NB4 (cell line): ENCODE measurements at regions not wholly inside any gene's neighbourhood (a gene's known extent, or its start where the extent isn't known, plus 50 kb on each side); places are given as distances from the start of the nearest gene placed in this dataset.

Experiments
- DNase-seq: peaks from one replicate; pipeline ENCODE4 v3.0.0; 2010; ENCODE audit warnings: low read depth
- H3K4me3 ChIP-seq: one replicate; pipeline ENCODE4 v1.5.1; 2011; ENCODE audit warnings: mild to moderate bottlenecking, low read depth, low read length, moderate library complexity
- MAX ChIP-seq: IDR thresholded peaks from 2 replicates; pipeline ENCODE4 v1.6.1; 2011; ENCODE audit warnings: low read depth, low read length
- MYC ChIP-seq: IDR thresholded peaks from 2 replicates; pipeline ENCODE4 v1.6.1; 2011; ENCODE audit warnings: low read depth, low read length
- POLR2A ChIP-seq: IDR thresholded peaks from 2 replicates; pipeline ENCODE4 v1.6.1; 2011; ENCODE audit warnings: mild to moderate bottlenecking; ENCODE audit not compliant: insufficient read length; ENCODE audit errors: extremely low read depth
- TF ChIP-seq, protein P1 (sequence below): IDR thresholded peaks from one replicate; pipeline ENCODE4 v1.5.1; 2012; ENCODE audit warnings: low read depth, low read length

DNA sequence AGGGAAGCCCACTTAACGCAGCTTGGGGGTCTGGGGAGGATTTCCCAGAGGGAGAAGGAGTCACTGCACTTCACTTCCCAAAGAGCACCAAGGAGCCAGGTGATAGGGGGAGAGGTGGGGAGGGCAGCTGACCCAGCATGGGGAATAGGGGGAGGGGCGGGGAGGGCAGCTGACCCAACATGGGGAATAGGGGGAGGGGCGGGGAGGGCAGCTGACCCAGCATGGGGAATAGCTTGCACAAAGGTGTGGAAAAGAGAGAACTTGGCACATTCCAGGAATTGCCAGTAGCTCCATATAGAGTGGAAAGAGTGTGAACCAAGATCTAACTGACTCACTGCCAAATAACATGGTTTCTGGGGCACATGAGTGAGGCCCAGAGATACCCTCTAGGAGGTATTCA, 110.3 kb downstream of the CCT6B start:
- no peak overlapping the region for H3K4me3 ChIP-seq
- DNase-seq = no peak
- TF ChIP-seq POLR2A (no peak), MYC (no peak)
- TF ChIP-seq, protein P1, sequence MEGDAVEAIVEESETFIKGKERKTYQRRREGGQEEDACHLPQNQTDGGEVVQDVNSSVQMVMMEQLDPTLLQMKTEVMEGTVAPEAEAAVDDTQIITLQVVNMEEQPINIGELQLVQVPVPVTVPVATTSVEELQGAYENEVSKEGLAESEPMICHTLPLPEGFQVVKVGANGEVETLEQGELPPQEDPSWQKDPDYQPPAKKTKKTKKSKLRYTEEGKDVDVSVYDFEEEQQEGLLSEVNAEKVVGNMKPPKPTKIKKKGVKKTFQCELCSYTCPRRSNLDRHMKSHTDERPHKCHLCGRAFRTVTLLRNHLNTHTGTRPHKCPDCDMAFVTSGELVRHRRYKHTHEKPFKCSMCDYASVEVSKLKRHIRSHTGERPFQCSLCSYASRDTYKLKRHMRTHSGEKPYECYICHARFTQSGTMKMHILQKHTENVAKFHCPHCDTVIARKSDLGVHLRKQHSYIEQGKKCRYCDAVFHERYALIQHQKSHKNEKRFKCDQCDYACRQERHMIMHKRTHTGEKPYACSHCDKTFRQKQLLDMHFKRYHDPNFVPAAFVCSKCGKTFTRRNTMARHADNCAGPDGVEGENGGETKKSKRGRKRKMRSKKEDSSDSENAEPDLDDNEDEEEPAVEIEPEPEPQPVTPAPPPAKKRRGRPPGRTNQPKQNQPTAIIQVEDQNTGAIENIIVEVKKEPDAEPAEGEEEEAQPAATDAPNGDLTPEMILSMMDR = no peak

- no peak overlapping the region for H3K4me3 ChIP-seq
- DNase-seq = peak; percentile 38
- TF ChIP-seq MAX (no peak), POLR2A (no peak), MYC (no peak)
- TF ChIP-seq, protein P1 = no peak
These were observed 111.2 kb downstream of the CCT6B start for GRCh38 chr17:34850023-34850422.

DNA sequence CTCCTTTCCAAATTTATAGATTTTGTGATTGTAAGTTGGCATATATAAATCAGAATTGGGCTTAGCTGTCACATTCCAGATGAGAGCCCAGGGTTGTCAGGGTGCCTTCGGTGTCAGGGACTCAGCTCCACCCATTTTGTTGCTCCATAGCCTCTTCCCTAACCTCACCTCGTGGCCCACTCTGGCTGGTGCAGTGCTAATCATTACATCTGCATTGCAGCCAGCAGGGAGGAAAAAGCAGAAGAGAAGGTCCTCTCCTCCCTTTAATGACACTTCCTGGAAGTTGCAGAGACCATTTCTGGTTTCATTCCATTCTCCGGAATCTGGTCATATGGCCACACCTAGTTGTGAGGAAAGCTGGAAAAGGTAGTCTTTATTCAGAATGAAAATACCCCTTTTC, 113.3 kb downstream of the CCT6B start:
- DNase-seq = peak; percentile 85

DNA sequence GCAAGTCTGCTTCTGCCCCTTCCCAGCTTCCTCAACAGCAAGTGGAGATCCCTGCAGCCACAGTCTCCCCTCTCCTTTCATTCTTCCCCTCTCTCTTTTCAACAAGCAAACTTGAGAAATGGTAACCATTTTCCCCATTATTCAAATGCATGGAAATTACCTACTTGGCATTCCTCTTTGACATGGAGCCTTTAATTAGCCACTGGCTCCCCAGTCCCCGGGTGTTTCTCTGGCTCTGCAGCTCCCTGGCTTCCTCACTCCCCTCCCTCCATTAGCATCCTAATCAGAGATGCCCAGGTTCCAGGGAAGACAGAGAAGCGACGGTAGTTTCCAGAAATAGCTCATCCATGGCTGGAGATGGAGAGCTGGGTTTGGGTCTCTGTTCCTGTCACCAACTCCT, 116.0 kb downstream of the CCT6B start:
- no peak for TF ChIP-seq MYC
- no peak for TF ChIP-seq POLR2A
- no peak for TF ChIP-seq MAX
- TF ChIP-seq, protein P1 = no peak
- H3K4me3 ChIP-seq = no peak overlapping the region
- DNase-seq = no peak

More for the DNA sequence above, 113.3 kb downstream of the CCT6B start:
- no peak overlapping the region for H3K4me3 ChIP-seq
- TF ChIP-seq, protein P1 = peak; percentile 13
- TF ChIP-seq MYC = peak; percentile 75
- peak; percentile 36; the same call in 1 of the 2 replicates for TF ChIP-seq MAX
- TF ChIP-seq POLR2A = no peak

GRCh38 chr17:34843682-34844081, 117.6 kb downstream of the CCT6B start:
- DNase-seq = no peak
- no peak overlapping the region for H3K4me3 ChIP-seq
- no peak for TF ChIP-seq POLR2A
- no peak for TF ChIP-seq MYC
- TF ChIP-seq, protein P1 = no peak
- no peak for TF ChIP-seq MAX

- no peak overlapping the region for H3K4me3 ChIP-seq
- TF ChIP-seq POLR2A (no peak), MAX (no peak), MYC (no peak)
- TF ChIP-seq, protein P1 = no peak
- no peak for DNase-seq
These were observed 119.0 kb downstream of the CCT6B start for GRCh38 chr17:34842235-34842634.
